ENCODE measurements at regions not wholly inside any gene's neighbourhood (a gene's known extent, or its start where the extent isn't known, plus 50 kb on each side); places are given as distances from the start of the nearest gene placed in this dataset.

DNA sequence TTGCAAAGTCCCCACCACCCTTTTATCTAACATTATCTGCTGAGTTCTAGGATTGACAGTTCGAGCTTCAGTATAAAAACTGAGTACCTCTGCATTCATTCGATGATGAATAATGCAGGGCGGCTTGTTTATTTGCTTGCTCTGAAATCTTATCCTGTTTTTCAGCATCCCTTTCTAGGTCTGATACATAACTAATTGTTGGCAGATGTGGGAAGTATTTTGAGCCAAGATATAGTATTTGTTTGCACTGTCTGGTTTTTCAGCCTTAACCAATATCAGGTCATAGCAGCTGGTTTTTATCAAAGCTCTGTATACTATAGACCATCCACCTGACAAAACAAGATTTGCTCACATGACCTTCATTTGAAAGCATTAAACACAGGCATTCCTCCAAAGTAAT lies 161.4 kb downstream of the TFEC start:
- no peak overlapping the region for H3K9ac ChIP-seq (ENCODE audit: low read length)
- Mint-ChIP-seq H3K27me3 (peaks cover 3% of the 10 kb centered on the region), H3K4me3 (no peak overlapping the region), H3K4me1 (peaks cover under 1% of the 10 kb centered on the region), H3K27ac (no peak overlapping the region), H3K9me3 (ENCODE audit: insufficient read depth) (no peaks in the 10 kb centered on the region)
- ChIA-PET POLR2A (no interaction called here), CTCF (no interaction called here)
- TF ChIP-seq, protein P1, sequence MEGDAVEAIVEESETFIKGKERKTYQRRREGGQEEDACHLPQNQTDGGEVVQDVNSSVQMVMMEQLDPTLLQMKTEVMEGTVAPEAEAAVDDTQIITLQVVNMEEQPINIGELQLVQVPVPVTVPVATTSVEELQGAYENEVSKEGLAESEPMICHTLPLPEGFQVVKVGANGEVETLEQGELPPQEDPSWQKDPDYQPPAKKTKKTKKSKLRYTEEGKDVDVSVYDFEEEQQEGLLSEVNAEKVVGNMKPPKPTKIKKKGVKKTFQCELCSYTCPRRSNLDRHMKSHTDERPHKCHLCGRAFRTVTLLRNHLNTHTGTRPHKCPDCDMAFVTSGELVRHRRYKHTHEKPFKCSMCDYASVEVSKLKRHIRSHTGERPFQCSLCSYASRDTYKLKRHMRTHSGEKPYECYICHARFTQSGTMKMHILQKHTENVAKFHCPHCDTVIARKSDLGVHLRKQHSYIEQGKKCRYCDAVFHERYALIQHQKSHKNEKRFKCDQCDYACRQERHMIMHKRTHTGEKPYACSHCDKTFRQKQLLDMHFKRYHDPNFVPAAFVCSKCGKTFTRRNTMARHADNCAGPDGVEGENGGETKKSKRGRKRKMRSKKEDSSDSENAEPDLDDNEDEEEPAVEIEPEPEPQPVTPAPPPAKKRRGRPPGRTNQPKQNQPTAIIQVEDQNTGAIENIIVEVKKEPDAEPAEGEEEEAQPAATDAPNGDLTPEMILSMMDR (IDR thresholded peaks at IDR 0.05) = no peak
- no peak for TF ChIP-seq EZH2 (IDR thresholded peaks at IDR 0.05; ENCODE audit: borderline replicate concordance, insufficient read depth, low read depth, low read length, poor library complexity, severe bottlenecking)
- no peaks in the 10 kb centered on the region for H3K9me3 ChIP-seq (ENCODE audit: control extremely low read depth in 1 of 3, control insufficient read depth in 2 of 3, insufficient read depth in 1 of 3, low read length in 2 of 3)
- no peaks in the 10 kb centered on the region for H3K36me3 ChIP-seq (replicated peaks in 1 of 2; ENCODE audit: control extremely low read depth in 1 of 2, control insufficient read depth in 1 of 2, extremely low read depth in 1 of 2, insufficient read depth in 2 of 2, low read length in 1 of 2)
- ATAC-seq (ENCODE audit: low read depth) = no peak
- H3K27me3 ChIP-seq (replicated peaks in 1 of 4; ENCODE audit: control extremely low read depth in 1 of 4, control insufficient read depth in 3 of 4, insufficient read depth in 4 of 4, low read length in 3 of 4) = peaks cover 0 to 2% (median 0%) of the 10 kb centered on the region in 4 experiments
- H4K20me1 ChIP-seq (ENCODE audit: control insufficient read depth, insufficient read depth, low read length, poor library complexity, severe bottlenecking) = no peaks in the 10 kb centered on the region
- H3K4me2 ChIP-seq (replicated peaks; ENCODE audit: low read depth, low read length, poor library complexity, severe bottlenecking) = no peak overlapping the region
- no peak overlapping the region for H3K27ac ChIP-seq (ENCODE audit: low read length in 2 of 2)
- H3K79me2 ChIP-seq (ENCODE audit: control insufficient read depth, insufficient read depth, low read length) = no peaks in the 10 kb centered on the region
- DNase-seq = no peak
- no CpG with 5 or more reads among the region's 3 CpGs for WGBS (ENCODE audit: insufficient coverage)
- H2AFZ ChIP-seq (ENCODE audit: insufficient read depth, low read depth, low read length, poor library complexity, severe bottlenecking) = no peak overlapping the region
- intact Hi-C loops (cut with micrococcal nuclease) = no loop called here
- no peak overlapping the region for H3K4me3 ChIP-seq (ENCODE audit: control extremely low read depth in 1 of 5, extremely low read depth in 1 of 5, insufficient read depth in 1 of 5, low read depth in 2 of 5, low read length in 4 of 5)
- H3K4me1 ChIP-seq (ENCODE audit: control insufficient read depth in 2 of 2, insufficient read depth in 2 of 2, low read length in 2 of 2) = no peaks in the 10 kb centered on the region

DNA sequence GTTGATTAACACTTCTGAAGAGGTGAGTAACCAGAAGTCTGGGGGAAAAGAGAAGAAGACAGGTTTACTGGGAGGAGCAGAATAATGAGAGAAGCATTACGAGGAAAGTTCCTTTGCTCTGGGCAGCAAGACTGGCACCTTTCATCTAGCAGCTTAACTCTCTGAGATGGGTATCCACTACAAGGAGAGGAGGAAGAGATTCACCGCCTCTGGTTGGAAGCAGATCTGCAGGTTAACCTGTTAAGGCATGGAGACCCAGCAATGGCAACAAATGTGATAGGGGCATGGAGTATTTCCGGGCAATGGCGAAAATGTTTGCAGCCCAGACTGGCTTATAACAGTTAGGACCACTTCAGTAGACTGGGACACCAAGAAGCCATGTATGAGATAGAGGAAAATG lies 162.2 kb downstream of the TFEC start:
- H3K79me2 ChIP-seq (ENCODE audit: control insufficient read depth, insufficient read depth, low read length) = no peaks in the 10 kb centered on the region
- intact Hi-C loops (cut with micrococcal nuclease) = no loop called here
- no peak overlapping the region for H3K4me3 ChIP-seq (ENCODE audit: control extremely low read depth in 1 of 5, extremely low read depth in 1 of 5, insufficient read depth in 1 of 5, low read depth in 2 of 5, low read length in 4 of 5)
- H2AFZ ChIP-seq (ENCODE audit: insufficient read depth, low read depth, low read length, poor library complexity, severe bottlenecking) = no peak overlapping the region
- peaks cover 0 to 2% (median 0%) of the 10 kb centered on the region in 4 experiments for H3K27me3 ChIP-seq (replicated peaks in 1 of 4; ENCODE audit: control extremely low read depth in 1 of 4, control insufficient read depth in 3 of 4, insufficient read depth in 4 of 4, low read length in 3 of 4)
- H3K36me3 ChIP-seq (replicated peaks in 1 of 2; ENCODE audit: control extremely low read depth in 1 of 2, control insufficient read depth in 1 of 2, extremely low read depth in 1 of 2, insufficient read depth in 2 of 2, low read length in 1 of 2) = no peaks in the 10 kb centered on the region
- H3K9ac ChIP-seq (ENCODE audit: low read length) = no peak overlapping the region
- DNase-seq (no peak), ATAC-seq (ENCODE audit: low read depth) (no peak)
- WGBS (ENCODE audit: insufficient coverage) = 96% methylated on average over 3 of the region's 4 CpGs
- no peak for TF ChIP-seq EZH2 (IDR thresholded peaks at IDR 0.05; ENCODE audit: borderline replicate concordance, insufficient read depth, low read depth, low read length, poor library complexity, severe bottlenecking)
- TF ChIP-seq, protein P1 (IDR thresholded peaks at IDR 0.05) = no peak
- Mint-ChIP-seq H3K4me1 (peaks cover 3% of the 10 kb centered on the region), H3K27ac (no peak overlapping the region), H3K4me3 (no peak overlapping the region), H3K27me3 (peaks cover 3% of the 10 kb centered on the region), H3K9me3 (ENCODE audit: insufficient read depth) (no peaks in the 10 kb centered on the region)
- no peak overlapping the region for H3K4me2 ChIP-seq (replicated peaks; ENCODE audit: low read depth, low read length, poor library complexity, severe bottlenecking)
- no peaks in the 10 kb centered on the region for H3K9me3 ChIP-seq (ENCODE audit: control extremely low read depth in 1 of 3, control insufficient read depth in 2 of 3, insufficient read depth in 1 of 3, low read length in 2 of 3)
- H3K4me1 ChIP-seq (ENCODE audit: control insufficient read depth in 2 of 2, insufficient read depth in 2 of 2, low read length in 2 of 2) = no peaks in the 10 kb centered on the region
- POLR2A ChIA-PET = no interaction called here
- H4K20me1 ChIP-seq (ENCODE audit: control insufficient read depth, insufficient read depth, low read length, poor library complexity, severe bottlenecking) = no peaks in the 10 kb centered on the region
- H3K27ac ChIP-seq (ENCODE audit: low read length in 2 of 2) = no peak overlapping the region
- CTCF ChIA-PET = no interaction called here
